ENCODE measurements at regions not wholly inside any gene's neighbourhood (a gene's known extent, or its start where the extent isn't known, plus 50 kb on each side); places are given as distances from the start of the nearest gene placed in this dataset.

GRCh38 chr21:23307065-23307464 lies 2300.2 kb downstream of the MRPL39 start:
- Histone ChIP-seq H3K9me3 (no peaks in the 10 kb centered on the region), H3K36me3 (no peaks in the 10 kb centered on the region), H3K4me3 (no peak overlapping the region), H3K27ac (no peak overlapping the region), H3K4me1 (no peaks in the 10 kb centered on the region), H3K27me3 (no peaks in the 10 kb centered on the region)
- no peak for TF ChIP-seq CTCF (IDR thresholded peaks at IDR 0.05)
- no peak for TF ChIP-seq POLR2AphosphoS5 (IDR thresholded peaks at IDR 0.05; ENCODE audit: insufficient read depth in 1 of 2, low read depth in 1 of 2)
- TF ChIP-seq POLR2A (IDR thresholded peaks at IDR 0.05): no peak
- DNase-seq (ENCODE audit: extremely low spot score in 2 of 2): no peak
- intact Hi-C loops (cut with DNase I): no loop called here

GRCh38 chr21:23292292-23292691 lies 2294.1 kb downstream of the NCAM2 start:
- no peaks in the 10 kb centered on the region for H3K9me3 ChIP-seq
- H3K27me3 ChIP-seq: no peaks in the 10 kb centered on the region
- H3K4me3 ChIP-seq: no peak overlapping the region
- intact Hi-C loops (cut with DNase I): no loop called here
- TF ChIP-seq CTCF (IDR thresholded peaks at IDR 0.05) (no peak), POLR2A (IDR thresholded peaks at IDR 0.05) (no peak), POLR2AphosphoS5 (IDR thresholded peaks at IDR 0.05; ENCODE audit: insufficient read depth in 1 of 2, low read depth in 1 of 2) (no peak)
- no peak for DNase-seq (ENCODE audit: extremely low spot score in 2 of 2)
- H3K27ac ChIP-seq: no peak overlapping the region
- no peaks in the 10 kb centered on the region for H3K36me3 ChIP-seq
- H3K4me1 ChIP-seq: no peaks in the 10 kb centered on the region

GRCh38 chr21:23281917-23282316 lies 2283.7 kb downstream of the NCAM2 start:
- intact Hi-C loops (cut with DNase I): no loop called here
- H3K4me1 ChIP-seq: no peaks in the 10 kb centered on the region
- TF ChIP-seq CTCF (IDR thresholded peaks at IDR 0.05): no peak
- no peaks in the 10 kb centered on the region for H3K27me3 ChIP-seq
- DNase-seq (ENCODE audit: extremely low spot score in 2 of 2): no peak
- no peaks in the 10 kb centered on the region for H3K36me3 ChIP-seq
- H3K4me3 ChIP-seq: no peak overlapping the region
- H3K9me3 ChIP-seq: no peaks in the 10 kb centered on the region
- H3K27ac ChIP-seq: no peak overlapping the region

- H3K27me3 ChIP-seq: no peaks in the 10 kb centered on the region
- TF ChIP-seq POLR2AphosphoS5 (IDR thresholded peaks at IDR 0.05; ENCODE audit: insufficient read depth in 1 of 2, low read depth in 1 of 2): no peak
- TF ChIP-seq CTCF (IDR thresholded peaks at IDR 0.05): no peak
- TF ChIP-seq POLR2A (IDR thresholded peaks at IDR 0.05): no peak
- DNase-seq (ENCODE audit: extremely low spot score in 2 of 2): no peak
- H3K27ac ChIP-seq: no peak overlapping the region
- H3K9me3 ChIP-seq: no peaks in the 10 kb centered on the region
- no peaks in the 10 kb centered on the region for H3K36me3 ChIP-seq
- H3K4me3 ChIP-seq: no peak overlapping the region
- intact Hi-C loops (cut with DNase I): no loop called here
- no peaks in the 10 kb centered on the region for H3K4me1 ChIP-seq
Measured at GRCh38 chr21:23249760-23250159, 2251.6 kb downstream of the NCAM2 start.

- DNase-seq (ENCODE audit: extremely low spot score in 2 of 2): no peak
- no peaks in the 10 kb centered on the region for H3K27me3 ChIP-seq
- TF ChIP-seq POLR2A (IDR thresholded peaks at IDR 0.05): no peak
- no peak for TF ChIP-seq CTCF (IDR thresholded peaks at IDR 0.05)
- TF ChIP-seq POLR2AphosphoS5 (IDR thresholded peaks at IDR 0.05; ENCODE audit: insufficient read depth in 1 of 2, low read depth in 1 of 2): no peak
- no peak overlapping the region for H3K27ac ChIP-seq
- intact Hi-C loops (cut with DNase I): no loop called here
- H3K36me3 ChIP-seq: no peaks in the 10 kb centered on the region
- no peaks in the 10 kb centered on the region for H3K9me3 ChIP-seq
- H3K4me1 ChIP-seq: no peaks in the 10 kb centered on the region
- H3K4me3 ChIP-seq: no peak overlapping the region
Measured at GRCh38 chr21:23247334-23247733, 2249.1 kb downstream of the NCAM2 start.

Measured in vagina (tissue), 2 donors.